ENCODE measurements at regions not wholly inside any gene's neighbourhood (a gene's known extent, or its start where the extent isn't known, plus 50 kb on each side); places are given as distances from the start of the nearest gene placed in this dataset.
"Not testable (repeated sequence)": the region's sequence is repeated elsewhere in the genome, so short reads cannot be mapped to it uniquely, and the experiment has no call there.

DNA sequence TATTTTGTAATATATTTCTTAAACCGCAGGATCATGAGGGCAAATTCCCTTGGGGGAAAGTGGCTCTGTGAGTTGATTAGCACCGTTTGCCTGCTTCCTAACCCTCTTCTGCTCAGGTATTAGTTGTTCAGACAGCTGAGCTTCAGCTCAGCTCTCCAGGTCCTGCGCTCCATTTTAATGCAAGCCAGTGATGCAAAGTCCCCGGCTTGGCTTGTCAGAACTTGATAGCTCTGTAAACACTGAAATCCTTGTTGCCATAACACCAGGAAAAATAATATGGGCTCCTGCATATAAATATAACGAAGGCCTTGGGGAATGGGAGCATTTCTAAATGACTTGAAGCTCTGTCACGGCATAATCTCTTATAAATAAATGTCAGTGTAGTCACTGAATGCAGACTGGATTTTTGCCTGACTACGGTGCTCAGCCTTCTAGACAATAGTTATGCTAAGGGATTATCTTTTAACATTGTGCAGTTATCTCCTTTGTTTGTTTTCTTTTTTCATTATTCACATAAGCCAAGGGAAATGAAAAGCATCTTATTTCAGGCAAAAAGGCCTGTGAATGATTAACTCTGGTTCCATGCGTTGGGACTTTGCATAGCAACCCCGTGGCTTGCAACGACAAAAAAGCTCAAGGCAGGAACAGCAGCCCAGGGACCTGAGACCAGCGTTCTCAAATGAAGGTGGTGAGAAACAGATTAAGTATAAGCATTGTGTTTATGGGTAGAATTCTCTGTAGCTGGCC is 253.2 kb downstream of the SPRY1 start:
- peak; percentile 41 for DNase-seq

DNA sequence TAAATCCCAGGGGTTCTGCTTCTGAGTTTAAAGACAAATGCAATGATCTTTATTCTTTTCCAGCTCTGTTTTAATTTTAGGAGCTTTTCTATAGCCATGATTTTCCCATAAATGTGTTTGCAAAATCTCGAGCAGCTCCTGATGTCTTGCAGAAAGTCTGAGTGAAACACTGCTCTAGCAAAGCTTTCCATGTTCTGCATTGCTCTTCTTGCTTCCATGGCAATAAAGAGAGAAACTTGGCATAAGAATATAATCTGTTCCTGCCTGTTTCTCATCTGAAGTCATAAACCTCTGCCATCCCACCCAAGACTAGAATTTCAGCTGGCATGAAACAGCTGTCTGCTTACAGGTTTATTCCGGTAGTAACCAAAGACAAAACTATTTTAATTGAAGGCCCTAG is 254.5 kb downstream of the SPRY1 start:
- DNase-seq, result no peak

DNA sequence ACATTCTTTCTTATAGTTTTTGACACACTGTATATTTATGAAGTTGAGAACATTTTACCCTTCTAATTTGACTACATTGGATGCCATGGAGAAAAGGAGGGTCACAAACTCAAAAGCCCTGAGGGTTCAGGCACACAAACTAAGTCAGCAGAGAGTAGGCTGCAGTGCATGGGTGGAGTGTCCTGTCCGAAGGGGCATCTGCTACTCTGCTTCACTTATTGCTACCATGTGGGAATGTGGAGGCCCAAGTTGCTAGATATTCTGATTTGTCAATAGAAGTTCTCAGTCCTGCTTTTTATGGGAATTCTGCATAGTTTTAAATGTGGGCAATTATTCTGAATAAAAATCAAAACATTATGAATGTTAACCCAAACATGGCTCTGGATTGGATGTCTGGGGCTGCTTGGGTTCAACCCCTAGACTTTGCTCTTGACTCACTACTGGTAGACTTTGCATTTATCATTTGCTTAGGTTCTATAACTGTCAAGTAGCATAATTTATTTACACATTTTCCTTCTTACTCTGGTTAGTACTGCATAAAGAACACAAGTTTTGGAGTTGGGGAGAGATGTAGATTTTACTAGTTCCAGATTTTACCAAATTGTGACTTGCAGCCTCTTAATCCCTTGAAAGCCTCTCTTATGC is 255.1 kb downstream of the SPRY1 start:
- DNase-seq, result no peak

DNA sequence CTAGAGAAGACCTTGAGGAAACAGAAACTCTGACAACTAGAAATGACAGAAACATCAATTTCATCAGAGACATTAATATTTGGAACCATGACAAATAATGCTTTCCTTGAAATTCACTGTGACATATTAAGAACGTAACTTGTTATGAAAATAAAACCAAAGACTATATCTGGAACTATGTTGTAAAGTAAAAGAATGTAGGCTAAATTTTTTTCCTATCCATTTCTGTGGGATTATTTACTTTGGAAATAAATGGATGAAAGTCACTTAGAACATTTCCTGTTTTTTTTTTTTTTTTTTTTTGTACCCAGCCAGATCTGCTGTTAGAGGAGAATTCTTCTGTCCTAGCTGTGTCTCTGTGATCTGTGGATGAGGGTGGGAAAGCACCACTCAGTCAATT is 255.9 kb downstream of the SPRY1 start:
- no peak for DNase-seq

DNA sequence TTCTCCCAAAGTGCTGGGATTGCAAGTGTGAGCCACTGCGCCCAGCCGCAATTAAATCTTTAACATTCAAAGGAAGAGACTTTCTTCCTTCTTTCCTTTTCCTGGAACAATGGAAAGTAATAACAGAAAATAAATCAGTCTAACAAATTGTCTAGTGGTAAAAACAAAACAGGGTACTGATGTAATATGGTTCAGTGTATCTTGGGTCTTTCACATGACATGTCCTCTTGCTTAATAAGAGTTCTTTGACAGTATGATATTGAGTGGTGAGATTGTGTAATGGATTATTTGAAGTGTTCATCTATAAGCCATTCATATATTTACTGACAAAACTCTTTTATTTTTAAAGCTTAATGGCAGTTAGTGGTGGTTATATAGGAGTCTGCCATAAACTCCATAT is 256.6 kb downstream of the SPRY1 start:
- DNase-seq, result no peak

DNA sequence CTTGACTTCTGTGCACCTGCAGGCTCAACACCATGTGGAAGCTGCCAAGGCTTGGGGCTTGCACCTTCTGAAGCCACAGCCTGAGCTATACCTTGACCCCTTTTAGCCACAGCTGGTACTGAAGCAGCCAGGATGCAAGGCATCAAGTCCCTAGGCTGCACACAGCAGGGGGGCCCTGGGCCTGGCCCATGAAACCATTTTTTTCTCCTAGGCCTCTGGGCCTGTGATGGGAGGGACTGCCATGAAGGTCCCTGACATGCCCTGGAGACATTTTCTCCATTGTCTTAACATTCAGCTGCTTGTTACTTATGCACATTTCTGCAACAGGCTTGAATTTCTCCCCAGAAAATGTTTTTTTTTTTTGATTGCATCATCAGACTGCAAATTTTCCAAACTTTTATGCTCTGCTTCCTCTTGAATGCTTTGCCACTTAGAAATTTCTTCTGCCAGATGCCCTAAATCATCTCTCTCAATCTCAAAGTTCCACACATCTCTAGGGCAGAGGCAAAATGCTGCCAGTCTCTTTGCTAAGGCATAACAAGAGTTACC is 260.2 kb downstream of the SPRY1 start:
- not testable (repeated sequence) for DNase-seq

DNA sequence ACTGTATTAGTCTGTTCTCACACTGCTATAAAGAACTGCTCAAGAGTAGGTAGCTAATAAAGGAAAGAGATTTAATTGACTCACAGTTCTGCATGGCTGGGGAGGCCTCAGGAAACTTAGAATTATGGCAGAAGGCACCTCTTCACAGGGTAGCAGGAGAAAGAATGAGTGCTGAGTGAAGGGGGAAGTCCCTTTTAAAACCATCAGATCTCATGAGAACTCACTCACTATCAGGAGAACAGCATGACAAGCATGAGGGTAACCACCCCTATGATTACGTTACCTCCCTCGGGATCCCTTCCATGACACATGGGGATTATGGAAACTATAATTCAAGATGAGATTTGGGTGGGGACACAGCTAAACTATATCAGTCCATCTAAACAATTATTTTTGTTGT is 261.0 kb downstream of the SPRY1 start:
- not testable (repeated sequence) for DNase-seq

DNA sequence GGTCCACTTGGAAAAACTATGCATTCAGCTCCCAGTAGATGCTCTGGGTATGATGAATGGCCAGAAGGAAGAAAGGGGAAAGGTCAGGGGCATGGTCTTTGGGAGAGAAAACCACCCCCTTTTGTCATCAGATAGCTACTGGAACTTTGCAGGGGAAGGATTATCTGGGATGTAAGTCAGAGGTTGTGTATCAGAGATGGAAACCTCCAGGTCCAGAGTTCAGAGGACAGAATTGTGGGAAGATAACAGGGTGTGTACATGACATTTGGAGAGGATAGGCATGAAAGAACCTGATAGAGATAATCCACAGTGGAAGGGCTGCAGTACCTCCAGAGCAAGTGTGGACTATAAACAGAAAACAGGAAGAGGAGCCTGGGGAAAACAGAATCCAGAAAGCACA is 262.7 kb downstream of the SPRY1 start:
- no peak for DNase-seq

DNA sequence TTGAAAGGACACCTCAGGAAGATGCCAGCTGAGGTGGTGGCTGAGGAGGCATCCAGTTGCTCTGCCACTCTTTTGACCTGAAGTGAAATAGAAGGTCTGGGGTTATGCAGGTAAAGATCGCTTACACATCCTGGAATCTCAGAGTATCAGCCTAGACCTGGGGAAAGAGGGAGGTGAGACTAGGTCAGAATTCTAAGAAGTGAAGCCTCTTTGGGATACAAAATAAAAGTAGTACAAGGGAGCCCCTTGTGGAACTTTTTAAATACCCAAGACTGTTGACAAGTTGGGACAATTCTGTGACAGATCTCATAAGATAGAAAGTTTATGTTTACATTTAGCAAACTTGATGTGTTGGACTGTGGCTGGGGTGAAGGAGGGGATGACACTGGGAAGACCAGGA is 263.1 kb downstream of the SPRY1 start:
- DNase-seq, result no peak

DNA sequence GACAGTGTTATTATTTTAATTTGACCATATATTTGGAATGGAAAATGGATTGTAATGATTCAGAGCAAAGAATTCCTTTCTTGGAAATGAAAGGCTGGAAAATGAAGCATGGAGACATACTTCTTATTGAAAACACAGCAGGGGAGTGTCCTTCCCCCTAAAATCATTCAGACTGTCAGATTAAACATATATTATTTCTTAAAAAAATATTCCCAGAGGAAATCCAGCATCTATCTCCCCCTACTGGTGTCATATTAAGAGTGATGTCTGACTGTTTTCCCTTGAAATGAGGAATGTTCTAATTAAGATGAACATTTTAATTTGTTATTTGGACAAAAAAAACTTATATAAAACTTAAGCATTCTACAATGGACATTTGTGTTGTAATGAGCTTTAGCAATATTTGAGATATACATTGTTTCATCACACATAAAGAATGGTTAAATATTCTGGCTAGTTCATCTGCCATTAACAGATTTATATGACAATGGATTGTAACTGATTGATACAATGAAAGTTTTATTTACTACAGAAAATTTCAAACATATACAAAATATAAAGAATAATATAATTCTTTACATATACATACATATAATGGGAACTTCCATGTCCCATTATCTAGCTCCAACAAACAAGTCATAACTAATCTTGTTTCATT is 264.6 kb downstream of the SPRY1 start:
- DNase-seq, result peak; percentile 15

DNA sequence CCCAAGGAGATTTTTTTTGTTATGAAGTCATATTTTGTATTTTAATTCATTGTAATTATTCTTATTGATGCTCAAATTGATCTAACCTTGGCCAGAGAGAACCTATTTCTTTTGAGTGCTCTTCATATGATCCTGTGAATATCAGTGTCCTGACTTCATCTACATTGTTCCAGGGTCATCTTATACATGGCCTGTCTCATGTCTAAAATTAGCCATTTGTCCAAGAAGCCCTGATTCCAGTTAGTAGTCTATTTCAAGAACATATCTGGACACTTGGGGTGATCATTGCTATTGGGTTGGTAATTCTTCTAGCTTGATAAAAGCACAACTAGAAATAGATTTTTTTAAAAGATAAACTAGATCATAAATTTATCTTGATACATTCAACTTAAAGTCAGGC is 266.2 kb downstream of the SPRY1 start:
- DNase-seq, result no peak

DNA sequence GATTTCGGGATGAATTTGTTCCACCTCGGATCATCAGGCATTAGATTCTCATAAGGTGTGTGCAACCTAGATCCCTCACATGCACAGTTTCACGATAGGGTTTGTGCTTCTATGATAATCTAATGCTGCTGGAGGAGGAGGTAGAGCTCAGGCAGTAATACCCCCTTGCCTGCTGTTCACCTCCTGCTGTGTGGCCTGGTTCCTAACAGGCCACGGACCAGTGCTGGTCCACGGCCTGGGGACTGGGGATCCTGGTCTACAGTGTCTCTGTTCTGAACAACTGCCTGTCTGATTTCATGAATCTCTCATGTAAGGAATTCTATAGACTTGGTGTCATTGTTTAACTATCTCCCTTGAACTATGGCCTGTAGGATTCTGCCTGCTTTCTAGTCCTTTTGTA is 269.9 kb downstream of the SPRY1 start:
- DNase-seq, result no peak

DNA sequence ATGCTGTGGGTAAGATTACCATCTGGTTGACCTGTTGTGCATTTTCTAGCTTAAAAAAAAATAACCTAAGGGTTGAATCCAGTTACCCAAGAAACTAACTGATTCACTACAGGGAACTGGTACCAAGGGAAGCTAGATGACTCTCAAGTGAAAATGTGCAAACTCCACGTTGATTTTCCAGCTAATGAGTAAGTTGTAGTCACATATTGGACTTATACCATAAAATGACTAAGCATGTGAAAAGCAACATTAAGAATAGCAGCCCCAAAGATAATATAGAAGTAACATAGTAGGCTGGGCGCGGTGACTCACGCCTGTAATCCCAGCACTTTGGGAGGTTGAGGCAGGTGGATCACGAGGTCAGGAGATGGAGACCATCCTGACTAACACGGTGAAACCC is 270.9 kb downstream of the SPRY1 start:
- no peak for DNase-seq

DNA sequence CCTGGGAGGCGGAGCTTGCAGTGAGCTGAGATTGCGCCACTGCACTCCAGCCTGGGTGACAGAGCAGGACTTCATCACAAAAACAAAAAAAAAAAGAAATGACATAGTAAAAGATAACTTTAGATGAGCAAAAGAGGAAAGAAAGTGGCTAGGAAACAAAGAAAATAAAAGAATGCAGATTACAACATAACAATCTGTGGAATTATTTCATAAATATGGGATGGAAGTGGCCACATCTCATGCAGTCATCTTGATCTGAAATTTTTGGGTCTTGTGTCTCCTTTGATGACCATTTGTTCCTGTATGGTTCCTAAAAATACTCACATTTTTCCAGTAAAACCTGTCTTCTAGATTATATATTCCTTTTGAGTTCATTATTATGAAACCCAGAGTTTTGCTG is 271.4 kb downstream of the SPRY1 start:
- no peak for DNase-seq

DNA sequence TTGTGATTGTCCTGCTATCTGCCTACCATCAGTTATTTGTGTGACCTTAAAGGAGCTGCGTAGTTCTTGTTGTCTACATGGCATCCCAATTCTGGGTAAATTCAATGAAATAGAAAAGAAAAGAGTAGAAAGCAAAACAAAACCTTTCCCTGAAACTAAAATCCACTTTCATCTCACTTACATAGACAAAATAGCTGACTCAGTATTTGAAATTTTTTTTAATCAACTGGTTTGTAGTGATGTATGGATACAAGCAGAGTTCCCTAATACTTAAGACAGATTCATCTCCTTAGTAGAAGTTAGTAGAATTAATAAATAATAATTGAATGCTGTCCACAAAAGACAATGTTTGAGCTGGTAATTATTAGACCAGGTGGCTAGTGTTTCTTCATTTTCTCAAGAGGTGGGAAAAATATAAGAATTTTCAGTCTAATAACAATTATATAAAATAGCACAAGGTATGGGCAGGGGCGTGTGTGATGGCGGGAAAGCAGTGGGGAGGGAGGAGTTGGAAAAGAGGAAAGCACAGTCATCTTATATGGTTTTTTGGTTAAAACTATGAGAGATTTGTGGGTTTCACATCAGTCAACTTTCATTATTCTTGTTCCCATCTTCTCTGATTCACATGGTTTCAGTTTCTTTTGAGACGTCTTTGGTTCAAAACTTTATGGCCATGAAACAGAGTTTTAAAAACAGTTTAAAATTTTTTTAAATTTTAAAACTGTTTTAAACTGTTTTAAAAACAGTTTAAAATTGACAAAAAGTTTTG is 275.2 kb downstream of the SPRY1 start:
- no peak for DNase-seq

DNA sequence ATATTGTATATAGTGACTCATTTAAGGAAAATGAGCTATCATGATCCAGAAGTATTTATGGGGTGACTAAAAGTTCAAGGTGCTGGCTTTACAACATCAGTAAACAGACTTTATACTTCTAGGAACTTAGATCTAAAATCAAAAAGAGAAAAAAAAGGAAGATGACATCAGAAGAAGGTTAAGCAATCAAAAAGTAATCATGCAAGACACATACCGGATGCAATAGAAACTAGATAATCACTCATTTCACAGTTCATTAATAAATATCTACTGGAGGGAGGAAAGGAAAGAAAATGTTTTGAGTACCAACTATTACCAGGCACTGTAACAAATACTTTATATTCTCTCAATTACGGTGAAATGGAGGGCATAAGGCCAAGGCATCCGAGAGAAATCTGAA is 276.4 kb downstream of the SPRY1 start:
- no peak for DNase-seq

DNA sequence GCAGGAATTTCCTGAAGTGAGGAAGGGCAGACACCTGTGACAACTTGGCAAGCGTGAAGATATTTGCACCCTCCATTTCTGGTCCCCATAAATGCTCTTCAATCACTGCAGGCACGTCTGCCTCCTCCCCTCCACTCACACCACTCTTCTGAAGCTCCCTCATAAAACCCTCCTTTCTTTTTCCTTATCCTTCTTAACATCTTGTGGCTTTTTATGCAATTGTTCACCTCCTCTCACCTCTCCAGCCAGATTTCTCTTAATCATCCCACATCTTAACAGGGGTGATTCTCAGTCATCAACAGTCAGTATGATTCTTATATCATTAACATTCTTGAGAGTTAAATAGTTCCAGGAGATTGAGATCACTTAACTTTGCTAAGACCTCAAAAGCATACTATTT is 277.4 kb downstream of the SPRY1 start:
- no peak for DNase-seq

DNA sequence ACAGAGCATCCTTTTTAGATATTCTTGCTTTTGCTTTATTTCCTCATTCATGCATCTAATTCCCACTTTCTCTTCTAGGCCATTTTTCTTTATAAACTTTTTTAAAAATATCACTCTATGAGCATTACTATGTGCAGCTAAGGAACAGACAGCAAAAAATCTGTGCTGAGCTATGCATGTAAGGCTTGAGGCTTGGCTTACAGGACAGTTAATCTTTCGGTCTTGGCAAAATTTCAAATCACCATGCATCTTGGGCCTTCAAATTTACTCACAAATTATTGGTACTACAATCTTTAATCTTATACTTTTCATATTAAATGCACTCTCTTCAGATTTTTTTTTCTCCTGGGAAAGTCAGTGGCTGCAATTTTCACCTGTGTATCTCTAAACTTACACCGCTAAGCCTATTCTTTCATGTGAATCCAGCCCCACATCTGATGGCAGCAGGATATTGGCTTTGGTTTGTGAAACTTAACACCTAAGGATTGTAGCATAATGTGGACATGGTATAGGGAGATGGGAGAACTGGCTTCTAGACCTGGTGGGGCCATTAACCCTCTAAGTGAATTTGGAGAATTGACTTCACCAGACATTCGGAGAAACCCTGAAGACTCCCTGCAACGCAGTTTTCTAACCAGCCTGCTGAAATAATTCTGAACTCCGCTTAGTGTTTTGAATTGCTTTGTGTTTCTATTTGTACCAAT is 278.3 kb downstream of the SPRY1 start:
- DNase-seq, result no peak

DNA sequence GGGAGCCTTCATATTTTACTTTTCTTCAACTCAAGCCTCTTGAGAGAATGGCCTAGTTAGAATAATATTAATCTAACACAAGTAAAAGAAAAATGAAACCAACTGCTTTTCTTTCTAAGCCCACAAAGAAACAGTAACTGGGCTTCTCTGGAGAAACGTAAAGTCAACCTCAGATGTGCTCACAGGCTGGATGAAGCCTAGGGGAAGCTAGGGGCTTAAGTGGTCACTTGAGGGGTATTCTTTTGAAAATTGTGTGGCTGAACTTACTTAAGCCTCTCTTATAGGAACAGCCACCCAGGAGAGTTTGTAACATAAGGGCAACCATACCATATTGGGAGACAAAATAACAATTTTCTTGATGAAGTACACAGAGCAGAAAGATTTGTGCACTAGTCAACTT is 279.0 kb downstream of the SPRY1 start:
- DNase-seq, result no peak

DNA sequence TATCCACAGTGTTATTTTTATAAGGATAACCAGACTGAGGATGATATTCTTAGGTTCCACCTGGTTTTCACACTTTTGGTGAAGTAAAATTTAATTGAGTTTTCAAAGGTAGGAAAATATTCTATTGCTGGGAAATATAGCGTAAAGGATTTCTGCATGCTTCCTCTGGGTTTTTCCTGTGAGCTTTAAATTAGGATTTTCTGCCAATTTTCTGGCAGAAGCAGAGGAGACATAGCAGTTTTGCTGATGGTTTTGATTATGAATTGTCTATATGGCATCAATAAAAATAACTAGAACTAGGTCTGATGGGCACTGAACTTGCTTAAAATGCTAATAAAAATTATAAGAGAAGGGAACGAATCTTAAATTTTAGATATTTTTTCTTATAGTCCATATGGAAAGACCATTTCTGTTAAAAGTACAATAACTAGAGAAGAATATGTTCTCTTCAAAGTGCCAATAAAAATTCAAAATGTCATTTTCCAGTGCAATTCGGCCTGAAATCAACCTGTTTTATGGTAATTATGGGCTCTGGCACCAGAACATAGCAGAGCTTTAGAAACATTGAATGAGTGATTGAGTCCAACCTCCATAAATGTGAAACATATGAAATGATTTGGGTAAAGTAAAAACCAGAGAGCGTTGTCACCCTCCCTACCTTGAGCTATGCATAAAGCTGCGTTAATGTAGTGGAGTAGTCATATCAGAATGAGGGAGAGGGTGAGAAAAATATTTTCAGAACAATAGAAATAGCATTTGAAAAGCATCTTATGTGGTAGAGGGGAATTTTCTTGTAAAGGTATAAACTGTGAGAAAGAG is 279.7 kb downstream of the SPRY1 start:
- DNase-seq, result no peak

DNA sequence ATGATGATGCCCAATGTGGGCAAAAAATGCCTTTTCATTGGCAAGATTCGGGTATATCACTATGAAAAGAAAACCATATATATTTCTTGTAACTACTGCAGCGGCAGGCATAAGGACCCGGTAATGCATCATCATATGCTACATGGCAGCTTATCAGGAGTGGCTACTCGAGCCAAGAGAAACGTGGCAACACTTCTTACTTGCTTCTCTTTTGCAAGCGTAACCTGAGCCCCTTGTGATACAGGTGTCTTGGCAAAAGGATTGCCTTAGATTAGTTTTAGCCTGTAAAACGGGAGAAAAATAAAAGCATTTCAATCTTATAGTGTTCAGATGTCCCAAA is 280.3 kb downstream of the SPRY1 start:
- DNase-seq, result peak; percentile 11

DNA sequence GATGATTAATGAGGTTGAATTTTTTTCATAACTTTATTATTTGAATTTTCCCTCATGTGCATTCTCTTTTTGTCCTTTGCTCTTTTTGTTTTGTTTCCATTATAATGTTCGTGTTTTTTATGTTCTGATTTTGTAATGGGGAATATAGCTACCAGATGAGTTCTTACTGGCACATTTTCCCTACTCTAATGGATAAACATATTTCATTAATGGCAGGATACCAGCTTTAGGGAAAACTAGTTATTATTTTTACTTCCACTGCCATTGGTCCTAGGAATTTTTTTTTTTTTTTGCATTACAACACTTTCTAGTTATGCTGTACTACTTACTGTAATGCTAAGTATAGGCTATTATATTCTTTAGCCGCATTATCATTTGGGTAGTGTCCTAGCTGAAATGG is 286.3 kb downstream of the SPRY1 start:
- DNase-seq, result no peak
